Bronchial epithelial cell (primary cell): ENCODE measurements at regions not wholly inside any gene's neighbourhood (a gene's known extent, or its start where the extent isn't known, plus 50 kb on each side); places are given as distances from the start of the nearest gene placed in this dataset.

Experiments
- DNase-seq: peaks from one replicate; pipeline ENCODE4 v3.0.0-alpha.2; 2010; ENCODE audit warnings: low read depth
- FAIRE-seq: peaks from 2 replicates; lab custom pipeline; 2011; peaks lifted over from hg19 to GRCh38; lab: Jason Lieb, UNC
- H3K27me3 ChIP-seq: 2 replicates; pipeline ENCODE4 v1.5.1; 2011; ENCODE audit warnings: low read length; ENCODE audit not compliant: control insufficient read depth, insufficient read depth
- H3K36me3 ChIP-seq: 2 replicates; pipeline ENCODE4 v1.5.1; 2011; ENCODE audit warnings: low read length; ENCODE audit not compliant: control insufficient read depth, insufficient read depth
- H3K4me3 ChIP-seq: 2 replicates; pipeline ENCODE4 v1.5.1; 2011; ENCODE audit warnings: mild to moderate bottlenecking, low read depth, low read length, control low read depth
- CTCF ChIP-seq: IDR thresholded peaks from 2 replicates; pipeline ENCODE4 v1.5.1; 2011; ENCODE audit warnings: mild to moderate bottlenecking, moderate library complexity, low read length, control low read depth, inconsistent platforms; ENCODE audit not compliant: insufficient read depth, severe bottlenecking

- H3K4me3 ChIP-seq, result no peak overlapping the region
- no peaks in the 10 kb centered on the region for H3K27me3 ChIP-seq
- DNase-seq, result no peak
- no peak for FAIRE-seq
- no peaks in the 10 kb centered on the region for H3K36me3 ChIP-seq
- no peak for TF ChIP-seq CTCF
Observed at GRCh38 chr10:83915801-83916200, 223.5 kb upstream of the GHITM start.

GRCh38 chr10:83917537-83918506 is 221.5 kb upstream of the GHITM start:
- peak; percentile 24 for TF ChIP-seq CTCF
- no peak for FAIRE-seq
- no peaks in the 10 kb centered on the region for H3K36me3 ChIP-seq
- no peak overlapping the region for H3K4me3 ChIP-seq
- peak; percentile 10 for DNase-seq
- no peaks in the 10 kb centered on the region for H3K27me3 ChIP-seq

GRCh38 chr10:83919187-83919586 is 220.1 kb upstream of the GHITM start:
- TF ChIP-seq CTCF, result no peak

GRCh38 chr10:83921984-83922860 is 217.1 kb upstream of the GHITM start:
- DNase-seq (no peak), FAIRE-seq (no peak)
- TF ChIP-seq CTCF, result no peak
- H3K36me3 ChIP-seq, result no peaks in the 10 kb centered on the region
- no peaks in the 10 kb centered on the region for H3K27me3 ChIP-seq
- H3K4me3 ChIP-seq, result no peak overlapping the region

More at GRCh38 chr10:83919187-83919586, 220.1 kb upstream of the GHITM start:
- FAIRE-seq (no peak), DNase-seq (no peak)
- H3K36me3 ChIP-seq, result no peaks in the 10 kb centered on the region
- no peaks in the 10 kb centered on the region for H3K27me3 ChIP-seq
- no peak overlapping the region for H3K4me3 ChIP-seq

- FAIRE-seq, result no peak
- DNase-seq, result no peak
- Histone ChIP-seq H3K27me3 (no peaks in the 10 kb centered on the region), H3K4me3 (no peak overlapping the region), H3K36me3 (no peaks in the 10 kb centered on the region)
- no peak for TF ChIP-seq CTCF
Observed at GRCh38 chr10:83925133-83925532, 214.2 kb upstream of the GHITM start.
